ENCODE measurements at regions not wholly inside any gene's neighbourhood (a gene's known extent, or its start where the extent isn't known, plus 50 kb on each side); places are given as distances from the start of the nearest gene placed in this dataset.

- TF ChIP-seq, protein P1, sequence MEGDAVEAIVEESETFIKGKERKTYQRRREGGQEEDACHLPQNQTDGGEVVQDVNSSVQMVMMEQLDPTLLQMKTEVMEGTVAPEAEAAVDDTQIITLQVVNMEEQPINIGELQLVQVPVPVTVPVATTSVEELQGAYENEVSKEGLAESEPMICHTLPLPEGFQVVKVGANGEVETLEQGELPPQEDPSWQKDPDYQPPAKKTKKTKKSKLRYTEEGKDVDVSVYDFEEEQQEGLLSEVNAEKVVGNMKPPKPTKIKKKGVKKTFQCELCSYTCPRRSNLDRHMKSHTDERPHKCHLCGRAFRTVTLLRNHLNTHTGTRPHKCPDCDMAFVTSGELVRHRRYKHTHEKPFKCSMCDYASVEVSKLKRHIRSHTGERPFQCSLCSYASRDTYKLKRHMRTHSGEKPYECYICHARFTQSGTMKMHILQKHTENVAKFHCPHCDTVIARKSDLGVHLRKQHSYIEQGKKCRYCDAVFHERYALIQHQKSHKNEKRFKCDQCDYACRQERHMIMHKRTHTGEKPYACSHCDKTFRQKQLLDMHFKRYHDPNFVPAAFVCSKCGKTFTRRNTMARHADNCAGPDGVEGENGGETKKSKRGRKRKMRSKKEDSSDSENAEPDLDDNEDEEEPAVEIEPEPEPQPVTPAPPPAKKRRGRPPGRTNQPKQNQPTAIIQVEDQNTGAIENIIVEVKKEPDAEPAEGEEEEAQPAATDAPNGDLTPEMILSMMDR (IDR thresholded peaks at IDR 0.05): no peak
Observed at GRCh38 chr10:70960783-70961570, 72.6 kb upstream of the PCBD1 start.

- TF ChIP-seq, protein P1 (IDR thresholded peaks at IDR 0.05): no peak
Observed at GRCh38 chr10:70962686-70963085, 74.3 kb upstream of the PCBD1 start.

DNA sequence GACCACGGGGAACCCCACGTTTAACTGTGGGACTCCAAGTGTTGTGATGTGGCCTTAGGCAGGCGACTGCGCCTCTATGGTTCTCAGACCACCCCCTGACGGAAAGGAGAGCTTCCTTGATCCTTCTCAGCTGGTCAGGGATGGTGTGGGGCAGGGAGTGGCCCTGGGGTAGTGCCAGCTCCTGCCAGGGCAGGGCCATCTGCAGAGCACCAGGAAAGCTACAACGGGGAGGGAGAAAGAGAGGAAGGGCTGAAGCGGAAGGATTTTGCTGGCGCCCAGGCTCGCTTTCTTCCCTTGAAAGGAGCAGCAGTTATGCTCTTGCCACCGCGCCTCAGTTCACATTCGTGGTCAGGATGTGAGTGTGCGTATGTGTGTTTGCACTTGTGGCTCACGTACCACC lies 74.9 kb upstream of the PCBD1 start:
- TF ChIP-seq, protein P1 (IDR thresholded peaks at IDR 0.05): no peak

- TF ChIP-seq, protein P1 (IDR thresholded peaks at IDR 0.05): no peak
Observed at GRCh38 chr10:70964245-70964644, 75.9 kb upstream of the PCBD1 start.

DNA sequence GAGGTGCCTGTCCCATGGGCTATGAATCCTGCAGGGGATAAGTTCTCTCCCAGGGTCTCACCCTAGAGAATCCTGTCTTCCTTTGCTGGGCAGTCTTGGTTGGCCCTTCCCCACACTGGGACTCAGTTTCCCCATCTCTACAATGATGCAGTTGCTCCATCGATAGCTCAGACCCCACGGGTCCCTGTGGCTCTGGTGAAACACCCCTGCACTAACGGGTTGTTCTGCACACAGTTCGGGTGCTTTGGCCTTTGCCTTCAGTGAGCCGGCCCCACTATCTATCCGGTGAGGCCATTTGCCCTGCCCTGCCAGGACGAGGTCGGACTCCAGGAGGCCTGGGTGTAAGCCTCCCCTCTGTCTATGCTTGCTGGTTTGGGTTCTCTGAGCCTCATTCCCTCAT lies 76.5 kb upstream of the PCBD1 start:
- TF ChIP-seq, protein P1 (IDR thresholded peaks at IDR 0.05): no peak

DNA sequence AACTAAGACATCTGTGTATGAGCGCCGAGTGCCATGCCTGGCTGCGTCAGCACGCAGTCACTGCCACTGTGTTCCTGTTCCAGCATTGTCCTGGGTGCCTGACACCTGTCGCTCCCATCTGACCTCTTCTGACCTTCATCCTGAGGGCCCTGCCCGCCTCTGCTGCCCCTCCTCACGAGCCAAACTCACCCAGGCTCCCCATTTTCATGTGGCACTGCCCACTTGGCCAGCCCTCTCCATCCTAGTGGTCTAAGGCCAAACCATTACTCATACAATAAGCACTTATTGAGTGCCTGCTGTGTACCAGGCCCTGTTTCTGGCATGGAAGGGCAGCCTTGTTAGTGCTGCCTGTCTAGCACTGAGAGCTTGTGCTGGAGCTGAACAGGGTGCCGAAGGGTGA lies 77.2 kb upstream of the PCBD1 start:
- TF ChIP-seq, protein P1 (IDR thresholded peaks at IDR 0.05): no peak

GRCh38 chr10:70966646-70967553 lies 78.5 kb upstream of the PCBD1 start:
- TF ChIP-seq, protein P1 (IDR thresholded peaks at IDR 0.05): no peak
